ENCODE measurements at regions not wholly inside any gene's neighbourhood (a gene's known extent, or its start where the extent isn't known, plus 50 kb on each side); places are given as distances from the start of the nearest gene placed in this dataset.

- TF ChIP-seq CTCF (IDR thresholded peaks at IDR 0.05; ENCODE audit: low read depth, low read length) (no peak), EZH2phosphoT487 (IDR thresholded peaks at IDR 0.05; ENCODE audit: low read depth) (no peak)
These were observed 696.4 kb downstream of the INHBA start for GRCh38 chr7:41006306-41006995.

Measured in OCI-LY3 (cell line).